ENCODE measurements at regions not wholly inside any gene's neighbourhood (a gene's known extent, or its start where the extent isn't known, plus 50 kb on each side); places are given as distances from the start of the nearest gene placed in this dataset.

- Histone ChIP-seq H3K27ac (ENCODE audit: low read depth, low read length) (no peak overlapping the region), H3K79me2 (ENCODE audit: insufficient read depth, low read length) (no peaks in the 10 kb centered on the region), H2AFZ (ENCODE audit: low read length) (no peak overlapping the region), H3K27me3 (ENCODE audit: insufficient read depth, low read length) (no peaks in the 10 kb centered on the region), H3K36me3 (ENCODE audit: insufficient read depth, low read length) (no peaks in the 10 kb centered on the region), H4K20me1 (ENCODE audit: insufficient read depth, low read length) (no peaks in the 10 kb centered on the region), H3K9me3 (ENCODE audit: low read depth, low read length) (no peaks in the 10 kb centered on the region), H3K4me3 (ENCODE audit: insufficient read depth, low read length) (no peak overlapping the region), H3K4me1 (ENCODE audit: insufficient read depth, low read length) (no peaks in the 10 kb centered on the region), H3K4me2 (ENCODE audit: insufficient read depth, low read length) (no peak overlapping the region)
- TF ChIP-seq, protein P1, sequence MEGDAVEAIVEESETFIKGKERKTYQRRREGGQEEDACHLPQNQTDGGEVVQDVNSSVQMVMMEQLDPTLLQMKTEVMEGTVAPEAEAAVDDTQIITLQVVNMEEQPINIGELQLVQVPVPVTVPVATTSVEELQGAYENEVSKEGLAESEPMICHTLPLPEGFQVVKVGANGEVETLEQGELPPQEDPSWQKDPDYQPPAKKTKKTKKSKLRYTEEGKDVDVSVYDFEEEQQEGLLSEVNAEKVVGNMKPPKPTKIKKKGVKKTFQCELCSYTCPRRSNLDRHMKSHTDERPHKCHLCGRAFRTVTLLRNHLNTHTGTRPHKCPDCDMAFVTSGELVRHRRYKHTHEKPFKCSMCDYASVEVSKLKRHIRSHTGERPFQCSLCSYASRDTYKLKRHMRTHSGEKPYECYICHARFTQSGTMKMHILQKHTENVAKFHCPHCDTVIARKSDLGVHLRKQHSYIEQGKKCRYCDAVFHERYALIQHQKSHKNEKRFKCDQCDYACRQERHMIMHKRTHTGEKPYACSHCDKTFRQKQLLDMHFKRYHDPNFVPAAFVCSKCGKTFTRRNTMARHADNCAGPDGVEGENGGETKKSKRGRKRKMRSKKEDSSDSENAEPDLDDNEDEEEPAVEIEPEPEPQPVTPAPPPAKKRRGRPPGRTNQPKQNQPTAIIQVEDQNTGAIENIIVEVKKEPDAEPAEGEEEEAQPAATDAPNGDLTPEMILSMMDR (IDR thresholded peaks at IDR 0.05; ENCODE audit: extremely low read depth, low read depth, low read length), result no peak
- DNase-seq (ENCODE audit: insufficient read length, low spot score, missing footprints), result no peak
Measured at GRCh38 chr2:4765787-4766530, 926.2 kb upstream of the SOX11 start.

GRCh38 chr2:4775668-4776067, 916.5 kb upstream of the SOX11 start:
- H3K79me2 ChIP-seq (ENCODE audit: insufficient read depth, low read length), result no peaks in the 10 kb centered on the region
- no peak for DNase-seq (ENCODE audit: insufficient read length, low spot score, missing footprints)
- no peak overlapping the region for H3K4me2 ChIP-seq (ENCODE audit: insufficient read depth, low read length)
- no peaks in the 10 kb centered on the region for H3K27me3 ChIP-seq (ENCODE audit: insufficient read depth, low read length)
- peaks cover 3% of the 10 kb centered on the region for H3K9me3 ChIP-seq (ENCODE audit: low read depth, low read length)
- no peaks in the 10 kb centered on the region for H3K36me3 ChIP-seq (ENCODE audit: insufficient read depth, low read length)
- TF ChIP-seq, protein P1 (IDR thresholded peaks at IDR 0.05; ENCODE audit: extremely low read depth, low read depth, low read length), result no peak
- H4K20me1 ChIP-seq (ENCODE audit: insufficient read depth, low read length), result no peaks in the 10 kb centered on the region
- no peak overlapping the region for H3K4me3 ChIP-seq (ENCODE audit: insufficient read depth, low read length)
- no peak overlapping the region for H2AFZ ChIP-seq (ENCODE audit: low read length)
- no peak overlapping the region for H3K27ac ChIP-seq (ENCODE audit: low read depth, low read length)
- H3K4me1 ChIP-seq (ENCODE audit: insufficient read depth, low read length), result no peaks in the 10 kb centered on the region

GRCh38 chr2:4780679-4781078, 911.5 kb upstream of the SOX11 start:
- TF ChIP-seq, protein P1 (IDR thresholded peaks at IDR 0.05; ENCODE audit: extremely low read depth, low read depth, low read length), result no peak
- Histone ChIP-seq H3K4me2 (ENCODE audit: insufficient read depth, low read length) (no peak overlapping the region), H3K36me3 (ENCODE audit: insufficient read depth, low read length) (no peaks in the 10 kb centered on the region), H3K27me3 (ENCODE audit: insufficient read depth, low read length) (no peaks in the 10 kb centered on the region), H3K9me3 (ENCODE audit: low read depth, low read length) (peaks cover 3% of the 10 kb centered on the region), H4K20me1 (ENCODE audit: insufficient read depth, low read length) (no peaks in the 10 kb centered on the region), H3K27ac (ENCODE audit: low read depth, low read length) (no peak overlapping the region), H3K4me3 (ENCODE audit: insufficient read depth, low read length) (no peak overlapping the region), H3K4me1 (ENCODE audit: insufficient read depth, low read length) (no peaks in the 10 kb centered on the region), H2AFZ (ENCODE audit: low read length) (no peak overlapping the region), H3K79me2 (ENCODE audit: insufficient read depth, low read length) (no peaks in the 10 kb centered on the region)
- no peak for DNase-seq (ENCODE audit: insufficient read length, low spot score, missing footprints)

- Histone ChIP-seq H3K79me2 (ENCODE audit: insufficient read depth, low read length) (no peaks in the 10 kb centered on the region), H3K9me3 (ENCODE audit: low read depth, low read length) (peaks cover 3% of the 10 kb centered on the region), H3K4me2 (ENCODE audit: insufficient read depth, low read length) (no peak overlapping the region), H3K4me3 (ENCODE audit: insufficient read depth, low read length) (no peak overlapping the region), H3K36me3 (ENCODE audit: insufficient read depth, low read length) (no peaks in the 10 kb centered on the region), H3K27me3 (ENCODE audit: insufficient read depth, low read length) (no peaks in the 10 kb centered on the region), H4K20me1 (ENCODE audit: insufficient read depth, low read length) (no peaks in the 10 kb centered on the region), H2AFZ (ENCODE audit: low read length) (no peak overlapping the region), H3K4me1 (ENCODE audit: insufficient read depth, low read length) (no peaks in the 10 kb centered on the region), H3K27ac (ENCODE audit: low read depth, low read length) (no peak overlapping the region)
- TF ChIP-seq, protein P1 (IDR thresholded peaks at IDR 0.05; ENCODE audit: extremely low read depth, low read depth, low read length), result no peak
- DNase-seq (ENCODE audit: insufficient read length, low spot score, missing footprints), result no peak
Measured at GRCh38 chr2:4782647-4783046, 909.5 kb upstream of the SOX11 start.
